Suprapubic skin (tissue), 3 donors: ENCODE measurements at regions not wholly inside any gene's neighbourhood (a gene's known extent, or its start where the extent isn't known, plus 50 kb on each side); places are given as distances from the start of the nearest gene placed in this dataset.

Experiments used
- EP300 ChIP-seq: sonication (generic); formaldehyde crosslinking; IDR thresholded peaks from one replicate; pipeline ENCODE4 v1.6.1; 2017; ENCODE audit warnings: antibody characterized with exemption
- POLR2A ChIP-seq, 2 donors: fragments of 450-650 bp; IDR thresholded peaks; one replicate each; pipeline ENCODE4 v1.6.1; 2017; ENCODE audit warnings: antibody characterized with exemption in 2 of 2, mild to moderate bottlenecking in 2 of 2, moderate library complexity in 2 of 2
- TF ChIP-seq, protein P1 (sequence below), 2 donors: fragments of 200-600 bp in 1 of 2; fragments of 450-650 bp in 1 of 2; sonication (generic) in 1 of 2; IDR thresholded peaks; one replicate each; pipeline ENCODE4 v1.5.1; 2016 to 2019; ENCODE audit warnings: antibody characterized with exemption in 2 of 2, mild to moderate bottlenecking in 1 of 2, moderate library complexity in 1 of 2

DNA sequence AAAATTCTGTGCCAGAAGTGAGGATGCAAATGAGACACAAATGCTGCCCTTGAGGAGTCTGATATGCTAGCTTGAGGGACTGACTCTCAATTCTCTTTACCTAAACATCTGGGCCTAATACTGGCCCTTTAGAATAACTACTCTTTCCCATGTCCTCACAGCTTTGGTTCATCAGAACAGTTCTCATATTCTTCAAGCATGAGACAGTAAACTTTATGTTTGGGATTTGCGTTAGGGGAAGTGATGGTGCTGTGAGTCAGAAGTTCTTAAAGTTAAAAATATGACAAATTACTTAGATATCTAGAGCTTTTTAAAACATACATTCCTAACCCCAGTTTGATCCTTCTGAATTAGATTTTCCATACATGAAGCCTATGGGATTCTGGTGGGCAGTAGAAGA, 665.0 kb upstream of the RGMB start:
- TF ChIP-seq, protein P1, sequence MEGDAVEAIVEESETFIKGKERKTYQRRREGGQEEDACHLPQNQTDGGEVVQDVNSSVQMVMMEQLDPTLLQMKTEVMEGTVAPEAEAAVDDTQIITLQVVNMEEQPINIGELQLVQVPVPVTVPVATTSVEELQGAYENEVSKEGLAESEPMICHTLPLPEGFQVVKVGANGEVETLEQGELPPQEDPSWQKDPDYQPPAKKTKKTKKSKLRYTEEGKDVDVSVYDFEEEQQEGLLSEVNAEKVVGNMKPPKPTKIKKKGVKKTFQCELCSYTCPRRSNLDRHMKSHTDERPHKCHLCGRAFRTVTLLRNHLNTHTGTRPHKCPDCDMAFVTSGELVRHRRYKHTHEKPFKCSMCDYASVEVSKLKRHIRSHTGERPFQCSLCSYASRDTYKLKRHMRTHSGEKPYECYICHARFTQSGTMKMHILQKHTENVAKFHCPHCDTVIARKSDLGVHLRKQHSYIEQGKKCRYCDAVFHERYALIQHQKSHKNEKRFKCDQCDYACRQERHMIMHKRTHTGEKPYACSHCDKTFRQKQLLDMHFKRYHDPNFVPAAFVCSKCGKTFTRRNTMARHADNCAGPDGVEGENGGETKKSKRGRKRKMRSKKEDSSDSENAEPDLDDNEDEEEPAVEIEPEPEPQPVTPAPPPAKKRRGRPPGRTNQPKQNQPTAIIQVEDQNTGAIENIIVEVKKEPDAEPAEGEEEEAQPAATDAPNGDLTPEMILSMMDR (IDR thresholded peaks at IDR 0.05) = no peak
- no peak for TF ChIP-seq EP300
- TF ChIP-seq POLR2A (IDR thresholded peaks at IDR 0.05) = no peak
